Neural crest cell (in vitro differentiated cells): ENCODE measurements at regions not wholly inside any gene's neighbourhood (a gene's known extent, or its start where the extent isn't known, plus 50 kb on each side); places are given as distances from the start of the nearest gene placed in this dataset.

Experiments
- DNase-seq: peaks from one replicate; pipeline ENCODE4 v3.0.0; 2021; ENCODE audit warnings: low read depth, mixed read lengths, low spot score
- H3K27ac Mint-ChIP-seq: one replicate; pipeline ENCODE4 v1.8.0; 2021; ENCODE audit warnings: mild to moderate bottlenecking, mixed read lengths; ENCODE audit not compliant: unreplicated experiment
- H3K27me3 Mint-ChIP-seq: 2 replicates; pipeline ENCODE4 v1.8.0; 2021; ENCODE audit warnings: low read depth, mild to moderate bottlenecking, mixed read lengths
- H3K36me3 Mint-ChIP-seq: 2 replicates; pipeline ENCODE4 v1.8.0; 2021; ENCODE audit warnings: low read depth, mild to moderate bottlenecking, mixed read lengths
- H3K4me1 Mint-ChIP-seq: 2 replicates; pipeline ENCODE4 v1.8.0; 2021; ENCODE audit warnings: mixed read lengths
- H3K4me3 Mint-ChIP-seq: one replicate; pipeline ENCODE4 v1.8.0; 2021; ENCODE audit warnings: mild to moderate bottlenecking, mixed read lengths
- H3K9me3 Mint-ChIP-seq: 2 replicates; pipeline ENCODE4 v1.8.0; 2021; ENCODE audit warnings: mixed read lengths
- TF ChIP-seq, protein P1 (sequence below): fragments of 200-600 bp; sonication (generic); conservative IDR thresholded peaks from 2 replicates; pipeline ENCODE4 v1.5.0; 2021; ENCODE audit warnings: antibody characterized with exemption, mild to moderate bottlenecking

GRCh38 chr9:12178634-12179033 is 514.6 kb upstream of the TYRP1 start:
- Mint-ChIP-seq H3K36me3 (no peaks in the 10 kb centered on the region), H3K4me1 (no peaks in the 10 kb centered on the region), H3K27me3 (no peaks in the 10 kb centered on the region), H3K4me3 (no peak overlapping the region), H3K27ac (no peak overlapping the region), H3K9me3 (no peaks in the 10 kb centered on the region)
- TF ChIP-seq, protein P1, sequence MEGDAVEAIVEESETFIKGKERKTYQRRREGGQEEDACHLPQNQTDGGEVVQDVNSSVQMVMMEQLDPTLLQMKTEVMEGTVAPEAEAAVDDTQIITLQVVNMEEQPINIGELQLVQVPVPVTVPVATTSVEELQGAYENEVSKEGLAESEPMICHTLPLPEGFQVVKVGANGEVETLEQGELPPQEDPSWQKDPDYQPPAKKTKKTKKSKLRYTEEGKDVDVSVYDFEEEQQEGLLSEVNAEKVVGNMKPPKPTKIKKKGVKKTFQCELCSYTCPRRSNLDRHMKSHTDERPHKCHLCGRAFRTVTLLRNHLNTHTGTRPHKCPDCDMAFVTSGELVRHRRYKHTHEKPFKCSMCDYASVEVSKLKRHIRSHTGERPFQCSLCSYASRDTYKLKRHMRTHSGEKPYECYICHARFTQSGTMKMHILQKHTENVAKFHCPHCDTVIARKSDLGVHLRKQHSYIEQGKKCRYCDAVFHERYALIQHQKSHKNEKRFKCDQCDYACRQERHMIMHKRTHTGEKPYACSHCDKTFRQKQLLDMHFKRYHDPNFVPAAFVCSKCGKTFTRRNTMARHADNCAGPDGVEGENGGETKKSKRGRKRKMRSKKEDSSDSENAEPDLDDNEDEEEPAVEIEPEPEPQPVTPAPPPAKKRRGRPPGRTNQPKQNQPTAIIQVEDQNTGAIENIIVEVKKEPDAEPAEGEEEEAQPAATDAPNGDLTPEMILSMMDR: no peak
- no peak for DNase-seq

GRCh38 chr9:12182806-12183205 is 510.4 kb upstream of the TYRP1 start:
- peaks cover 2% of the 10 kb centered on the region for H3K9me3 Mint-ChIP-seq
- H3K27me3 Mint-ChIP-seq: no peaks in the 10 kb centered on the region
- H3K4me3 Mint-ChIP-seq: no peak overlapping the region
- H3K27ac Mint-ChIP-seq: no peak overlapping the region
- TF ChIP-seq, protein P1: no peak
- no peak for DNase-seq
- H3K4me1 Mint-ChIP-seq: no peaks in the 10 kb centered on the region
- H3K36me3 Mint-ChIP-seq: no peaks in the 10 kb centered on the region

- Mint-ChIP-seq H3K27me3 (no peaks in the 10 kb centered on the region), H3K4me3 (no peak overlapping the region), H3K9me3 (peaks cover 2% of the 10 kb centered on the region), H3K36me3 (no peaks in the 10 kb centered on the region), H3K27ac (no peak overlapping the region), H3K4me1 (no peaks in the 10 kb centered on the region)
- TF ChIP-seq, protein P1: no peak
- DNase-seq: no peak
Observed at GRCh38 chr9:12183321-12183720, 509.9 kb upstream of the TYRP1 start.

DNA sequence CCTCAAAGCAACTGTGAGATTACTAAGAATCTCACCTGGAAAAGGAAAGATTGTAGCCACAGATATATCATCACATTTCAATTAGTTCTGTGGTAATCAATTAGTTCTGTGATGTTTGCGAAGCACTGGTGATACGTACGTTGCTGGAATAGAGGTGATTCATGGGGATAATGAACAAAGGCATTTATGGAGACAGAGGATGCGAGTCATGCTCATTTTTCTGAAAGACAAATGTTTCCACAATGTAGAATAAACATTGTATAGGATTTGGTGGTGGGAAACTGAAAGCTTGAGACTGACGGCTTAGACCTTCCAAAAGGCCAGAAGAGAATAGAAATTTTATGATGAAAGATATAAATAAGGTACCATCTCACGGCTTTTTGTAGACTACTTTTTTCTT is 507.3 kb upstream of the TYRP1 start:
- DNase-seq: no peak
- TF ChIP-seq, protein P1: no peak
- H3K4me3 Mint-ChIP-seq: no peak overlapping the region
- no peak overlapping the region for H3K27ac Mint-ChIP-seq
- no peaks in the 10 kb centered on the region for H3K4me1 Mint-ChIP-seq
- no peaks in the 10 kb centered on the region for H3K36me3 Mint-ChIP-seq
- peaks cover 2% of the 10 kb centered on the region for H3K9me3 Mint-ChIP-seq
- no peaks in the 10 kb centered on the region for H3K27me3 Mint-ChIP-seq

GRCh38 chr9:12191630-12192029 is 501.6 kb upstream of the TYRP1 start:
- no peak overlapping the region for H3K4me3 Mint-ChIP-seq
- H3K27ac Mint-ChIP-seq: no peak overlapping the region
- H3K9me3 Mint-ChIP-seq: peaks cover 2% of the 10 kb centered on the region
- H3K27me3 Mint-ChIP-seq: no peaks in the 10 kb centered on the region
- TF ChIP-seq, protein P1: no peak
- no peak for DNase-seq
- H3K36me3 Mint-ChIP-seq: no peaks in the 10 kb centered on the region
- H3K4me1 Mint-ChIP-seq: no peaks in the 10 kb centered on the region

GRCh38 chr9:12194731-12195130 is 498.5 kb upstream of the TYRP1 start:
- H3K36me3 Mint-ChIP-seq: no peaks in the 10 kb centered on the region
- H3K27me3 Mint-ChIP-seq: no peaks in the 10 kb centered on the region
- H3K4me3 Mint-ChIP-seq: no peak overlapping the region
- H3K9me3 Mint-ChIP-seq: no peaks in the 10 kb centered on the region
- TF ChIP-seq, protein P1: no peak
- no peaks in the 10 kb centered on the region for H3K4me1 Mint-ChIP-seq
- H3K27ac Mint-ChIP-seq: no peak overlapping the region
- no peak for DNase-seq
